SK-N-SH (cell line): ENCODE measurements at regions not wholly inside any gene's neighbourhood (a gene's known extent, or its start where the extent isn't known, plus 50 kb on each side); places are given as distances from the start of the nearest gene placed in this dataset.

Experiments used
- CTCF ChIA-PET: fragments of 300-600, 350-600 bp; formaldehyde crosslinking; extraction: SDS; loops from one replicate; lab custom pipeline; 2021; lab: Yijun Ruan, JAX
- POLR2A ChIA-PET: fragments of 350-600 bp; sonication (Branson Sonifier 250); formaldehyde crosslinking; extraction: SDS; loops from one replicate; lab custom pipeline; 2020; ENCODE audit warnings: antibody characterized with exemption, inconsistent platforms; lab: Yijun Ruan, JAX
- DNase-seq: peaks from one replicate; pipeline ENCODE4 v3.0.0; 2012
- H2AFZ ChIP-seq: fragments of 200-600 bp; sonication (generic); 2 replicates; pipeline ENCODE4 v1.8.1; 2016; ENCODE audit warnings: antibody characterized with exemption, mild to moderate bottlenecking, low read depth
- H3F3A ChIP-seq: fragments of 200-600 bp; sonication (generic); replicated peaks from 2 replicates; pipeline ENCODE3; 2016; ENCODE audit warnings: antibody characterized with exemption, mild to moderate bottlenecking; ENCODE audit not compliant: insufficient read depth
- H3K27ac ChIP-seq, 2 experiments: fragments of 200-500 bp in 1 of 2; fragments of 200-600 bp in 1 of 2; sonication (Bioruptor generic) in 1 of 2; sonication (generic), shearing (Covaris generic) in 1 of 2; 2 replicates each; pipeline versions ENCODE4 v1.5.1 to v1.6.1; 2014 to 2016; ENCODE audit warnings: low read depth in 2 of 2, inconsistent platforms in 1 of 2, low read length in 1 of 2, mild to moderate bottlenecking in 1 of 2, mixed read lengths in 1 of 2
- H3K27me3 ChIP-seq: fragments of 200-600 bp; sonication (generic), shearing (Covaris generic); 2 replicates; pipeline ENCODE4 v1.6.1; 2016; ENCODE audit warnings: mixed run types; ENCODE audit not compliant: insufficient read depth
- H3K36me3 ChIP-seq, 2 experiments: fragments of 200-500 bp in 1 of 2; fragments of 200-600 bp in 1 of 2; sonication (Bioruptor generic) in 1 of 2; sonication (generic) in 1 of 2; replicated peaks in 1 of 2; 2 replicates each; pipeline versions ENCODE3 to v1.5.1; 2014 to 2016; ENCODE audit warnings: low read length in 1 of 2, mild to moderate bottlenecking in 1 of 2; ENCODE audit not compliant: insufficient read depth in 2 of 2, control insufficient read depth in 1 of 2
- H3K4me1 ChIP-seq, 2 experiments: fragments of 200-500 bp in 1 of 2; fragments of 200-600 bp in 1 of 2; sonication (Bioruptor generic) in 1 of 2; sonication (generic), shearing (Covaris generic) in 1 of 2; 2 replicates each; pipeline versions ENCODE4 v1.5.1 to v1.6.1; 2014 to 2016; ENCODE audit warnings: low read depth in 1 of 2, low read length in 1 of 2, mixed run types in 1 of 2; ENCODE audit not compliant: insufficient read depth in 2 of 2, control insufficient read depth in 1 of 2
- H3K4me2 ChIP-seq: fragments of 200-600 bp; sonication (generic), shearing (Covaris generic); 2 replicates; pipeline ENCODE4 v1.6.1; 2017; ENCODE audit warnings: mixed run types
- H3K4me3 ChIP-seq, 2 experiments: fragments of 200-500 bp in 1 of 2; fragments of 200-600 bp in 1 of 2; sonication (Bioruptor generic) in 1 of 2; sonication (generic), shearing (Covaris generic) in 1 of 2; 2 replicates each; pipeline versions ENCODE4 v1.5.1 to v1.8.1; 2014 to 2016; ENCODE audit warnings: low read depth in 2 of 2, inconsistent platforms in 1 of 2, low read length in 1 of 2, mild to moderate bottlenecking in 1 of 2, mixed read lengths in 1 of 2, moderate library complexity in 1 of 2
- H3K79me2 ChIP-seq: fragments of 200-600 bp; sonication (generic); 2 replicates; pipeline ENCODE4 v1.8.1; 2017; ENCODE audit warnings: mild to moderate bottlenecking; ENCODE audit not compliant: insufficient read depth
- H3K9ac ChIP-seq: fragments of 200-600 bp; sonication (generic); 2 replicates; pipeline ENCODE4 v1.6.1; 2017; ENCODE audit warnings: mixed run types
- H3K9me2 ChIP-seq: fragments of 200-600 bp; sonication (generic); 2 replicates; pipeline ENCODE4 v1.6.1; 2017; ENCODE audit warnings: mixed run types
- H3K9me3 ChIP-seq: fragments of 200-600 bp; sonication (generic); 2 replicates; pipeline ENCODE4 v1.6.1; 2017; ENCODE audit warnings: mixed run types, mild to moderate bottlenecking, moderate library complexity
- H4K20me1 ChIP-seq: fragments of 200-600 bp; sonication (generic); 2 replicates; pipeline ENCODE4 v1.6.1; 2017; ENCODE audit warnings: mild to moderate bottlenecking, mixed run types; ENCODE audit not compliant: insufficient read depth
- EP300 ChIP-seq, 2 experiments: IDR thresholded peaks; 2 replicates each; pipeline versions ENCODE4 v1.4.0 to v1.6.1; 2012; ENCODE audit warnings: borderline replicate concordance in 1 of 2, low read depth in 1 of 2, low read length in 1 of 2
- FOSL2 ChIP-seq: IDR thresholded peaks from 2 replicates; pipeline ENCODE4 v1.4.0; 2012; ENCODE audit warnings: low read depth, mild to moderate bottlenecking, moderate library complexity, borderline replicate concordance
- FOXM1 ChIP-seq: IDR thresholded peaks from 2 replicates; pipeline ENCODE4 v1.4.0; 2012; ENCODE audit warnings: low read depth, mild to moderate bottlenecking
- GABPA ChIP-seq: IDR thresholded peaks from 2 replicates; pipeline ENCODE4 v1.4.0; 2012; ENCODE audit warnings: low read depth, mild to moderate bottlenecking
- GATA2 ChIP-seq: sonication (generic); formaldehyde crosslinking; IDR thresholded peaks from 2 replicates; pipeline ENCODE4 v1.5.0; 2020; ENCODE audit warnings: mild to moderate bottlenecking, missing genetic modification reagents
- NRF1 ChIP-seq: IDR thresholded peaks from 2 replicates; pipeline ENCODE4 v1.6.1; 2012; ENCODE audit warnings: low read depth, mild to moderate bottlenecking, low read length
- RFX5 ChIP-seq: IDR thresholded peaks from 2 replicates; pipeline ENCODE4 v1.6.1; 2012; ENCODE audit warnings: mild to moderate bottlenecking, improper control_type of control experiment, low read length
- RXRA ChIP-seq: IDR thresholded peaks from 2 replicates; pipeline ENCODE4 v1.4.0; 2012; ENCODE audit warnings: low read depth, mild to moderate bottlenecking, borderline replicate concordance
- SIN3A ChIP-seq: IDR thresholded peaks from 2 replicates; pipeline ENCODE4 v1.6.1; 2012; ENCODE audit warnings: low read depth, mild to moderate bottlenecking, low read length, moderate library complexity, borderline replicate concordance
- TCF12 ChIP-seq: IDR thresholded peaks from 2 replicates; pipeline ENCODE4 v1.4.0; 2012
- TEAD4 ChIP-seq: IDR thresholded peaks from 2 replicates; pipeline ENCODE4 v1.4.0; 2012; ENCODE audit warnings: mild to moderate bottlenecking, borderline replicate concordance; ENCODE audit not compliant: insufficient read depth
- USF2 ChIP-seq: fragments of 150-350 bp; IDR thresholded peaks from 2 replicates; pipeline ENCODE4 v1.6.1; 2017; ENCODE audit warnings: antibody characterized with exemption, low read length, low read depth, borderline replicate concordance
- YY1 ChIP-seq: IDR thresholded peaks from 2 replicates; pipeline ENCODE4 v1.4.0; 2012; ENCODE audit warnings: low read depth, mild to moderate bottlenecking
- WGBS: methylation state at CpG from one replicate; pipeline ENCODE4 v1.1.6; 2017; ENCODE audit warnings: low lambda C conversion rate; 5-methylcytosine and 5-hydroxymethylcytosine counted together
- TF ChIP-seq, protein P1 (sequence below): fragments of 200-600 bp; sonication (generic); IDR thresholded peaks from 2 replicates; pipeline ENCODE4 v1.6.1; 2017; ENCODE audit warnings: antibody characterized with exemption, mild to moderate bottlenecking, moderate library complexity
- TF ChIP-seq, protein P2 (sequence below): fragments of 150-350 bp; IDR thresholded peaks from 2 replicates; pipeline ENCODE4 v1.6.1; 2016; ENCODE audit warnings: mild to moderate bottlenecking, low read depth, low read length
- TF ChIP-seq, protein P3 (sequence below): IDR thresholded peaks from 2 replicates; pipeline ENCODE4 v1.4.0; 2012; ENCODE audit warnings: low read depth

GRCh38 chr5:158639881-158640592, 459.7 kb downstream of the EBF1 start:
- Histone ChIP-seq H3K9me3 (no peaks in the 10 kb centered on the region), H4K20me1 (no peaks in the 10 kb centered on the region), H3K4me1 (no peaks in the 10 kb centered on the region; a peak in 1 of 4 replicates), H3K4me3 (no peak overlapping the region), H3K4me2 (no peak overlapping the region), H3K27ac (no peak overlapping the region), H3K9me2 (no peaks in the 10 kb centered on the region), H3K36me3 (no peaks in the 10 kb centered on the region), H3K27me3 (no peaks in the 10 kb centered on the region), H3K79me2 (no peaks in the 10 kb centered on the region), H2AFZ (no peak overlapping the region), H3F3A (no peaks in the 10 kb centered on the region), H3K9ac (no peak overlapping the region)
- DNase-seq: no peak
- POLR2A ChIA-PET: no interaction called here
- CTCF ChIA-PET: interaction anchor here (0.9 kb wide), 1 partner anchor 467 kb away, joined by 3 read pairs; no protein-coding TSS in a partner anchor
- WGBS: 29% methylated on average over 5 of the region's 5 CpGs
- TF ChIP-seq GATA2 (CRISPR knock-in tag): no peak
- TF ChIP-seq, protein P1, sequence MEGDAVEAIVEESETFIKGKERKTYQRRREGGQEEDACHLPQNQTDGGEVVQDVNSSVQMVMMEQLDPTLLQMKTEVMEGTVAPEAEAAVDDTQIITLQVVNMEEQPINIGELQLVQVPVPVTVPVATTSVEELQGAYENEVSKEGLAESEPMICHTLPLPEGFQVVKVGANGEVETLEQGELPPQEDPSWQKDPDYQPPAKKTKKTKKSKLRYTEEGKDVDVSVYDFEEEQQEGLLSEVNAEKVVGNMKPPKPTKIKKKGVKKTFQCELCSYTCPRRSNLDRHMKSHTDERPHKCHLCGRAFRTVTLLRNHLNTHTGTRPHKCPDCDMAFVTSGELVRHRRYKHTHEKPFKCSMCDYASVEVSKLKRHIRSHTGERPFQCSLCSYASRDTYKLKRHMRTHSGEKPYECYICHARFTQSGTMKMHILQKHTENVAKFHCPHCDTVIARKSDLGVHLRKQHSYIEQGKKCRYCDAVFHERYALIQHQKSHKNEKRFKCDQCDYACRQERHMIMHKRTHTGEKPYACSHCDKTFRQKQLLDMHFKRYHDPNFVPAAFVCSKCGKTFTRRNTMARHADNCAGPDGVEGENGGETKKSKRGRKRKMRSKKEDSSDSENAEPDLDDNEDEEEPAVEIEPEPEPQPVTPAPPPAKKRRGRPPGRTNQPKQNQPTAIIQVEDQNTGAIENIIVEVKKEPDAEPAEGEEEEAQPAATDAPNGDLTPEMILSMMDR: no peak
- TF ChIP-seq FOXM1: no peak
- TF ChIP-seq, protein P2, sequence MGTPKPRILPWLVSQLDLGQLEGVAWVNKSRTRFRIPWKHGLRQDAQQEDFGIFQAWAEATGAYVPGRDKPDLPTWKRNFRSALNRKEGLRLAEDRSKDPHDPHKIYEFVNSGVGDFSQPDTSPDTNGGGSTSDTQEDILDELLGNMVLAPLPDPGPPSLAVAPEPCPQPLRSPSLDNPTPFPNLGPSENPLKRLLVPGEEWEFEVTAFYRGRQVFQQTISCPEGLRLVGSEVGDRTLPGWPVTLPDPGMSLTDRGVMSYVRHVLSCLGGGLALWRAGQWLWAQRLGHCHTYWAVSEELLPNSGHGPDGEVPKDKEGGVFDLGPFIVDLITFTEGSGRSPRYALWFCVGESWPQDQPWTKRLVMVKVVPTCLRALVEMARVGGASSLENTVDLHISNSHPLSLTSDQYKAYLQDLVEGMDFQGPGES: no peak
- TF ChIP-seq RFX5: no peak
- no peak for TF ChIP-seq NRF1
- TF ChIP-seq TEAD4: no peak
- no peak for TF ChIP-seq RXRA
- no peak for TF ChIP-seq FOSL2
- no peak for TF ChIP-seq TCF12
- TF ChIP-seq, protein P3, sequence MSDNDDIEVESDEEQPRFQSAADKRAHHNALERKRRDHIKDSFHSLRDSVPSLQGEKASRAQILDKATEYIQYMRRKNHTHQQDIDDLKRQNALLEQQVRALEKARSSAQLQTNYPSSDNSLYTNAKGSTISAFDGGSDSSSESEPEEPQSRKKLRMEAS: no peak
- no peak for TF ChIP-seq GABPA

GRCh38 chr5:158638396-158638795, 461.3 kb downstream of the EBF1 start:
- no peak overlapping the region for H3K9ac ChIP-seq
- ChIA-PET POLR2A (no interaction called here), CTCF (interaction anchor here (0.8 kb wide), 1 partner anchor 10 kb away, joined by 3 read pairs; no protein-coding TSS in a partner anchor)
- H3K4me2 ChIP-seq: no peak overlapping the region
- H3K79me2 ChIP-seq: no peaks in the 10 kb centered on the region
- H3K36me3 ChIP-seq: no peaks in the 10 kb centered on the region
- H3K27me3 ChIP-seq: no peaks in the 10 kb centered on the region
- H4K20me1 ChIP-seq: no peaks in the 10 kb centered on the region
- WGBS: 17% methylated on average over 3 of the region's 3 CpGs
- H3K4me3 ChIP-seq: no peak overlapping the region
- no peak overlapping the region for H3K27ac ChIP-seq
- H3K9me3 ChIP-seq: no peaks in the 10 kb centered on the region
- H3K9me2 ChIP-seq: no peaks in the 10 kb centered on the region
- TF ChIP-seq YY1 (no peak), RXRA (no peak), SIN3A (no peak), FOSL2 (no peak), USF2 (no peak), EP300 (IDR thresholded peaks at IDR 0.05; ENCODE audit: borderline replicate concordance in 1 of 2, low read depth in 1 of 2, low read length in 1 of 2) (no peak)
- H2AFZ ChIP-seq: no peak overlapping the region
- DNase-seq: no peak
- no peaks in the 10 kb centered on the region; a peak in 2 of 4 replicates for H3K4me1 ChIP-seq
- H3F3A ChIP-seq: no peaks in the 10 kb centered on the region
